GM23248 (cell line): ENCODE measurements at regions not wholly inside any gene's neighbourhood (a gene's known extent, or its start where the extent isn't known, plus 50 kb on each side); places are given as distances from the start of the nearest gene placed in this dataset.
A peak's percentile ranks its signal among the peaks of the same experiment; 100 is the strongest.

Source experiments
- DNase-seq: peaks from one replicate; pipeline ENCODE4 v3.0.0-alpha.2; 2015
- H2AFZ ChIP-seq: fragments of 200-600 bp; sonication (generic); 2 replicates; pipeline ENCODE4 v1.6.1; 2016; ENCODE audit warnings: antibody characterized with exemption
- H3F3A ChIP-seq: fragments of 200-600 bp; sonication (generic); 2 replicates; pipeline ENCODE4 v1.6.1; 2016; ENCODE audit warnings: mild to moderate bottlenecking, antibody characterized with exemption, mixed run types; ENCODE audit not compliant: insufficient read depth
- H3K27ac ChIP-seq: fragments of 200-600 bp; sonication (generic); 2 replicates; pipeline ENCODE4 v1.5.1; 2016; ENCODE audit warnings: mild to moderate bottlenecking
- H3K27me3 ChIP-seq: fragments of 200-600 bp; sonication (generic); replicated peaks from 2 replicates; pipeline ENCODE4 v1.6.1; 2016; ENCODE audit warnings: mild to moderate bottlenecking; ENCODE audit not compliant: insufficient read depth
- H3K36me3 ChIP-seq: fragments of 200-600 bp; sonication (generic); 2 replicates; pipeline ENCODE4 v1.6.1; 2016; ENCODE audit warnings: low read depth, mild to moderate bottlenecking
- H3K4me1 ChIP-seq: fragments of 200-600 bp; sonication (generic); 2 replicates; pipeline ENCODE4 v1.6.1; 2016; ENCODE audit warnings: mild to moderate bottlenecking; ENCODE audit not compliant: insufficient read depth
- H3K4me2 ChIP-seq: fragments of 200-600 bp; sonication (generic); one replicate; pipeline ENCODE4 v1.6.1; 2016; ENCODE audit warnings: mild to moderate bottlenecking; ENCODE audit not compliant: unreplicated experiment
- H3K4me3 ChIP-seq: fragments of 200-600 bp; sonication (generic); 2 replicates; pipeline ENCODE4 v1.5.1; 2016; ENCODE audit warnings: mild to moderate bottlenecking
- H3K79me2 ChIP-seq: fragments of 200-600 bp; sonication (generic); 2 replicates; pipeline ENCODE4 v1.6.1; 2016; ENCODE audit warnings: mild to moderate bottlenecking; ENCODE audit not compliant: insufficient read depth
- H3K9ac ChIP-seq: fragments of 200-600 bp; sonication (generic); 2 replicates; pipeline ENCODE4 v1.6.1; 2016; ENCODE audit warnings: mild to moderate bottlenecking
- H3K9me2 ChIP-seq: fragments of 200-600 bp; sonication (generic); 2 replicates; pipeline ENCODE4 v1.6.1; 2016; ENCODE audit warnings: mixed run types, mild to moderate bottlenecking, moderate library complexity; ENCODE audit not compliant: insufficient read depth
- H3K9me3 ChIP-seq: fragments of 200-600 bp; sonication (generic); one replicate; pipeline ENCODE4 v1.6.1; 2017; ENCODE audit warnings: low read depth
- H4K20me1 ChIP-seq: fragments of 200-600 bp; sonication (generic); 2 replicates; pipeline ENCODE4 v1.6.0; 2016; ENCODE audit not compliant: insufficient read depth
- EZH2 ChIP-seq: fragments of 200-600 bp; sonication (generic); IDR thresholded peaks from 2 replicates; pipeline ENCODE4 v1.6.1; 2018; ENCODE audit warnings: antibody characterized with exemption, mild to moderate bottlenecking; ENCODE audit not compliant: insufficient read depth, poor library complexity, severe bottlenecking
- EZH2phosphoT487 ChIP-seq: fragments of 200-600 bp; sonication (generic); IDR thresholded peaks from 2 replicates; pipeline ENCODE4 v1.6.1; 2018; ENCODE audit warnings: antibody characterized with exemption, moderate library complexity, mild to moderate bottlenecking, low read depth; ENCODE audit not compliant: insufficient read depth
- WGBS, 2 experiments: methylation state at CpG; one replicate each; pipeline ENCODE4 v1.1.6; 2015 to 2017; ENCODE audit warnings: low lambda C conversion rate in 2 of 2, low coverage in 1 of 2; ENCODE audit errors: missing lambda C conversion rate in 2 of 2; 5-methylcytosine and 5-hydroxymethylcytosine counted together
- in situ Hi-C: fragments of 300-500 bp; cut with MboI; formaldehyde crosslinking; loops from 2 replicates; pipeline ENCODE4 v1.15.0; 2020

GRCh38 chr2:193114827-193115226 lies 920.1 kb upstream of the TMEFF2 start:
- H4K20me1 ChIP-seq, result no peaks in the 10 kb centered on the region
- no peak overlapping the region for H3K4me3 ChIP-seq
- H3K27ac ChIP-seq, result no peak overlapping the region
- H3K9me3 ChIP-seq, result no peaks in the 10 kb centered on the region
- 31 to 49% methylated on average over 1 of the region's 1 CpG for WGBS, 2 experiments
- in situ Hi-C loops, result no loop called here
- no peak overlapping the region for H2AFZ ChIP-seq
- H3F3A ChIP-seq, result no peaks in the 10 kb centered on the region
- H3K4me1 ChIP-seq, result no peaks in the 10 kb centered on the region
- no peaks in the 10 kb centered on the region for H3K79me2 ChIP-seq
- no peaks in the 10 kb centered on the region for H3K27me3 ChIP-seq
- H3K9ac ChIP-seq, result no peak overlapping the region
- no peak overlapping the region for H3K4me2 ChIP-seq
- TF ChIP-seq EZH2 (no peak), EZH2phosphoT487 (no peak)
- H3K9me2 ChIP-seq, result no peaks in the 10 kb centered on the region; the same call in 1 of the 2 replicates
- no peaks in the 10 kb centered on the region for H3K36me3 ChIP-seq
- DNase-seq, result no peak

- no peaks in the 10 kb centered on the region for H4K20me1 ChIP-seq
- DNase-seq, result no peak
- no peak overlapping the region for H2AFZ ChIP-seq
- H3K79me2 ChIP-seq, result no peaks in the 10 kb centered on the region
- no peaks in the 10 kb centered on the region; the same call in 1 of the 2 replicates for H3K9me2 ChIP-seq
- H3K4me3 ChIP-seq, result no peak overlapping the region
- H3K9me3 ChIP-seq, result no peaks in the 10 kb centered on the region
- H3K27ac ChIP-seq, result no peak overlapping the region
- in situ Hi-C loops, result no loop called here
- H3K4me1 ChIP-seq, result no peaks in the 10 kb centered on the region
- 61 to 62% methylated on average over 1 of the region's 1 CpG for WGBS, 2 experiments
- no peak for TF ChIP-seq EZH2
- TF ChIP-seq EZH2phosphoT487, result no peak
- no peaks in the 10 kb centered on the region for H3K36me3 ChIP-seq
- H3K27me3 ChIP-seq, result no peaks in the 10 kb centered on the region
- H3K9ac ChIP-seq, result no peak overlapping the region
- H3K4me2 ChIP-seq, result no peak overlapping the region
- H3F3A ChIP-seq, result no peaks in the 10 kb centered on the region
These were observed 918.3 kb upstream of the TMEFF2 start for GRCh38 chr2:193112986-193113385.

- Histone ChIP-seq H3K27ac (no peak overlapping the region), H3K4me3 (no peak overlapping the region), H3K4me2 (no peak overlapping the region), H2AFZ (no peak overlapping the region), H4K20me1 (no peaks in the 10 kb centered on the region), H3K36me3 (no peaks in the 10 kb centered on the region), H3K9me3 (no peaks in the 10 kb centered on the region), H3K9me2 (no peaks in the 10 kb centered on the region), H3K4me1 (peaks cover 3% of the 10 kb centered on the region; the same call in 1 of the 2 replicates), H3F3A (no peaks in the 10 kb centered on the region), H3K79me2 (no peaks in the 10 kb centered on the region), H3K27me3 (no peaks in the 10 kb centered on the region), H3K9ac (no peak overlapping the region)
- 40 to 47% methylated on average over 1 of the region's 1 CpG for WGBS, 2 experiments
- DNase-seq, result peak; percentile 56
- in situ Hi-C loops, result no loop called here
- TF ChIP-seq EZH2 (no peak), EZH2phosphoT487 (no peak)
These were observed 908.3 kb upstream of the TMEFF2 start for GRCh38 chr2:193103064-193103463.

- H3K27me3 ChIP-seq, result no peaks in the 10 kb centered on the region
- H3K79me2 ChIP-seq, result no peaks in the 10 kb centered on the region
- no peak overlapping the region for H2AFZ ChIP-seq
- no peak overlapping the region for H3K4me2 ChIP-seq
- no peak overlapping the region for H3K4me3 ChIP-seq
- no peak overlapping the region for H3K9ac ChIP-seq
- H3K27ac ChIP-seq, result no peak overlapping the region
- in situ Hi-C loops, result no loop called here
- H4K20me1 ChIP-seq, result no peaks in the 10 kb centered on the region
- TF ChIP-seq EZH2phosphoT487, result no peak
- no peak for TF ChIP-seq EZH2
- no peaks in the 10 kb centered on the region for H3F3A ChIP-seq
- no peak for DNase-seq
- WGBS, 2 experiments, result 67 to 70% methylated on average over 5 of the region's 5 CpGs
- no peaks in the 10 kb centered on the region for H3K36me3 ChIP-seq
- H3K4me1 ChIP-seq, result peaks cover 3% of the 10 kb centered on the region; the same call in 1 of the 2 replicates
- H3K9me3 ChIP-seq, result no peaks in the 10 kb centered on the region
- H3K9me2 ChIP-seq, result no peaks in the 10 kb centered on the region
These were observed 906.9 kb upstream of the TMEFF2 start for GRCh38 chr2:193101591-193101990.

DNA sequence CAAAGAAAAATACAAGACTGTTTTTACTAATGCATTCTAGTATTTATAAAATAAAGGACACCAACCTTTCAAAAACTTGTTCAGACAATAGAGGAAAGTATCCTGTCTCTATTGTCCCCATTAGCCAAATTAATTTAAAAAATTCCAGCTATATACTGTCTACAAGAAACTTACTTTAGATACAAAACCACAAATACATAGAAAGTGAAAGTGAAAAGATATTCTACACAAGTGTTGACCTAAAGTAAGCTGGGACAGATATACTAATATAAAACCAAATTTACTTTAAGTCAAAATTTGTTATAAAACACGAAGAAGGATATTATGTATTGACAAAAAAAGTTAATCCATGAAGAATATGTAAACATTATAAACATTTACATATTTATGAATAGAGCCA lies 893.3 kb upstream of the TMEFF2 start:
- no peak for DNase-seq
- Histone ChIP-seq H3K9me3 (no peaks in the 10 kb centered on the region), H3K79me2 (no peaks in the 10 kb centered on the region), H3K4me2 (no peak overlapping the region), H2AFZ (no peak overlapping the region), H3K27me3 (no peaks in the 10 kb centered on the region), H3K36me3 (no peaks in the 10 kb centered on the region), H3K27ac (no peak overlapping the region), H3K4me3 (no peak overlapping the region), H3K9me2 (no peaks in the 10 kb centered on the region), H3F3A (no peaks in the 10 kb centered on the region), H4K20me1 (no peaks in the 10 kb centered on the region), H3K9ac (no peak overlapping the region), H3K4me1 (no peaks in the 10 kb centered on the region)
- in situ Hi-C loops, result no loop called here
- TF ChIP-seq EZH2phosphoT487 (no peak), EZH2 (no peak)
- 2 to 13% methylated on average over 1 of the region's 1 CpG for WGBS, 2 experiments
